ENCODE measurements at regions not wholly inside any gene's neighbourhood (a gene's known extent, or its start where the extent isn't known, plus 50 kb on each side); places are given as distances from the start of the nearest gene placed in this dataset.

DNA sequence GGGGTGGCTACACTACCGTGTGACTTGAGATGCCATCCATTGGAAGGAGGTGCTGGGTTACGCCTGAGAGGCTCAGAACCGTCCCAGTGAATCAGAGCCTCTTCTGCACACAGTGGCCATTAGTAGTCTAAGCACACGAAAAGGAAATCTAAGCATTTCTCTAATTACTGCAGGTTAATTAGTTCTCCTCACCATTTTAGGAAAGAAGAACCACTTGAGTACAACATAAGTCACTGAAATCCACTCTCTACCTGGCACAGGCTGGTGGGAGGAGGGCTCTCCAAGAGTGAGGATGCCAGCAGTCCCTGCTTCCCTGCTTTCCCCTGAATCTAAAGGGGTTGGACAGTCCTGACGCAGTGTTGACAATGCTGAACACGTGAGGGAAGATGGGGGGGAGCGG lies 606.3 kb downstream of the NPHP4 start:
- Histone ChIP-seq H3K27me3 (peaks cover 0 to 6% (median 6%) of the 10 kb centered on the region in 3 donors), H3K4me1 (no peaks in the 10 kb centered on the region), H3K9me3 (no peaks in the 10 kb centered on the region), H3K27ac (no peak overlapping the region), H3K36me3 (no peaks in the 10 kb centered on the region), H3K4me3 (no peak overlapping the region)
- in situ Hi-C loops (cut with MboI; ENCODE audit: low sequenced_read_pairs in 4 of 4), result no loop called here
- intact Hi-C loops (cut with DNase I; ENCODE audit: low total_unique reads), result no loop called here
- no peak for DNase-seq
- TF ChIP-seq, protein P1, sequence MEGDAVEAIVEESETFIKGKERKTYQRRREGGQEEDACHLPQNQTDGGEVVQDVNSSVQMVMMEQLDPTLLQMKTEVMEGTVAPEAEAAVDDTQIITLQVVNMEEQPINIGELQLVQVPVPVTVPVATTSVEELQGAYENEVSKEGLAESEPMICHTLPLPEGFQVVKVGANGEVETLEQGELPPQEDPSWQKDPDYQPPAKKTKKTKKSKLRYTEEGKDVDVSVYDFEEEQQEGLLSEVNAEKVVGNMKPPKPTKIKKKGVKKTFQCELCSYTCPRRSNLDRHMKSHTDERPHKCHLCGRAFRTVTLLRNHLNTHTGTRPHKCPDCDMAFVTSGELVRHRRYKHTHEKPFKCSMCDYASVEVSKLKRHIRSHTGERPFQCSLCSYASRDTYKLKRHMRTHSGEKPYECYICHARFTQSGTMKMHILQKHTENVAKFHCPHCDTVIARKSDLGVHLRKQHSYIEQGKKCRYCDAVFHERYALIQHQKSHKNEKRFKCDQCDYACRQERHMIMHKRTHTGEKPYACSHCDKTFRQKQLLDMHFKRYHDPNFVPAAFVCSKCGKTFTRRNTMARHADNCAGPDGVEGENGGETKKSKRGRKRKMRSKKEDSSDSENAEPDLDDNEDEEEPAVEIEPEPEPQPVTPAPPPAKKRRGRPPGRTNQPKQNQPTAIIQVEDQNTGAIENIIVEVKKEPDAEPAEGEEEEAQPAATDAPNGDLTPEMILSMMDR (IDR thresholded peaks at IDR 0.05 in 4 of 5, conservative IDR thresholded peaks at IDR 0.05 in 1 of 5), result no peak
- TF ChIP-seq POLR2A (IDR thresholded peaks at IDR 0.05), result no peak
- no peak for ATAC-seq

DNA sequence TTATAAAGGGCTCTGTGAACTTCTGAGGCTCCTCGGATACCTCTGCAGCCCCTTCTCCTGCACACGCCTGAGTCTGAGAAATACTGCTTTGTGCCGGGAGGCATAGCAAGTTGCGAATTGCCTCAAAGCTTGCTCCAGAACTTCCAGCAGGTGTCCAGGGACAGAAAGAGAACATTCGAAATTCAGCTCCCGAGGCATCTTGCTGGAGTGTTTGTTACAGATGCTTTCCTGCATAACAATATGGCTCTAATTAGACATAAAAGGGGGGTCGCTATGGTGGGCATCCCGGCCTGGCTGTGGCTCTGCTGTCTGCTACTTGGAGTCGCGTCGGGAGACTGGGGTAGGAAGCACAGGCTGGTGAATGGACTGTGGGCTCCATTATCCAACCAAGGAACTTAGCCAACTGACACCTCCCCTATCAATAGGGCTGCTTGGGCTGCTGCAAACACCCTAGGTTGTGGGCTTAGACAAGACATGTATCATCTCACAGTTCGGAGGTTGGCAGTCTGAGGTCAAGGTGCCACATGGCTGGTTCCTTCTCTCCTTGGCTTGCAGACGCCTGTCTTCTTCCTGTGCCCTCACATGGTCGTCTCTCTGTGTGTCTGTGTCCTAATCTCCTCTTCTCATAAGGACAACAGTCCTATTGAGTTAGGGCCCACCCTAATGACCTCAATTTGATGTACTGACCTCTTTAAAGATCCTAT lies 607.0 kb downstream of the NPHP4 start:
- H3K27me3 ChIP-seq, result peaks cover 0 to 6% (median 6%) of the 10 kb centered on the region in 3 donors
- TF ChIP-seq POLR2A (IDR thresholded peaks at IDR 0.05), result no peak
- TF ChIP-seq, protein P1 (IDR thresholded peaks at IDR 0.05 in 4 of 5, conservative IDR thresholded peaks at IDR 0.05 in 1 of 5), result no peak
- H3K9me3 ChIP-seq, result no peaks in the 10 kb centered on the region
- no peaks in the 10 kb centered on the region for H3K4me1 ChIP-seq
- H3K4me3 ChIP-seq, result no peak overlapping the region
- intact Hi-C loops (cut with DNase I; ENCODE audit: low total_unique reads) (no loop called here), in situ Hi-C loops (cut with MboI; ENCODE audit: low sequenced_read_pairs in 4 of 4) (no loop called here)
- ATAC-seq, result no peak
- H3K27ac ChIP-seq, result no peak overlapping the region
- H3K36me3 ChIP-seq, result no peaks in the 10 kb centered on the region
- no peak for DNase-seq

DNA sequence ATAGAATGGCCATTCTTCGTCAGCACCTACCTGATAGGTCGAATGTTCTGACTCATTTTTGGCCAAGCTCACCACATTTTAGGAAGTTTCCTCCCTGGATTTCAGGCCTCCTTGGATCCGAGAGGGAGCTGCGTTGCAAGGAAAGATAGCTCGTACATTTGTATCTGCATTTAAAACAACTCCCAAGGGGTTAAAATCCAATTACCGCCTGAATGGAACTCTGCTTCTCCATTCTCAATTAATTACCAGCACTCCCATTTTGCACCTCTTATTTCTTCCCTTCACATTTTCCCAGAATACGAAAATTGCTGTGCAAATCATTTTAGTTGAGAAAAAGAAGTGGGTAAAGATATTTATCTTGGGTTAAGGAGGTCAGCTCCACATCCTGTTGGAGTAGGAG lies 610.7 kb downstream of the NPHP4 start:
- no peaks in the 10 kb centered on the region for H3K36me3 ChIP-seq
- no peaks in the 10 kb centered on the region for H3K9me3 ChIP-seq
- H3K27me3 ChIP-seq, result peaks cover 0 to 6% (median 4%) of the 10 kb centered on the region in 3 donors
- intact Hi-C loops (cut with DNase I; ENCODE audit: low total_unique reads) (no loop called here), in situ Hi-C loops (cut with MboI; ENCODE audit: low sequenced_read_pairs in 4 of 4) (no loop called here)
- ATAC-seq (no peak), DNase-seq (no peak)
- no peak overlapping the region for H3K27ac ChIP-seq
- TF ChIP-seq, protein P1 (IDR thresholded peaks at IDR 0.05 in 4 of 5, conservative IDR thresholded peaks at IDR 0.05 in 1 of 5), result no peak
- TF ChIP-seq POLR2A (IDR thresholded peaks at IDR 0.05), result no peak
- H3K4me1 ChIP-seq, result no peaks in the 10 kb centered on the region
- no peak overlapping the region for H3K4me3 ChIP-seq

DNA sequence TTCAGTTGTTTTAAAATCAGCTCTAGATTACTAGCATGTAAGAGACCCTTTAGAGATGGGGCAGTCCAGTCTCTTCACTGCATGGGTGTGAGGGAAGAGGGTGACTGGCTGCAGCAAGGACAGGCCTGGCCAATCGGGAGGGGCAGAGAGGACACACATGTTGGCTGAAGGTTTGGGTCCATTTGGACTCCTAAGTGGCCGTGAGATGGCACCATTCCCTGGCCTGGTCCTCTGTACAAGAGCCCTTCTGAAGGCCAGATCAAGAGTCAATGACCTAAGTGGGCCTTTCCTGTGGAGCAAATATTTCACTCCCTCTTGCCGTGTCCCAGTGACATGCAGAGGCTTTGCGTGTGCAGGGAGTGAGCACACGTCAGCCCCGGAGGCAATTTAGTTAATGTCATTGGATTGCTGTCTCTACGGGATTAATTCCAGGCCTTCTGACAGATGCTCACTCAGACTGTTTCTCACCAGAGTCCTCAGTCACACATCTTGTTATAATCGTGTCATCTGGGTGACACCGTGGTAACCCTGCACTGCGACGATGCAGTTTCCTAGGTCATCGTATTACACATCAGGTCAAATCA lies 613.0 kb downstream of the NPHP4 start:
- Histone ChIP-seq H3K4me3 (no peak overlapping the region), H3K27me3 (no peaks in the 10 kb centered on the region), H3K4me1 (no peaks in the 10 kb centered on the region), H3K9me3 (no peaks in the 10 kb centered on the region), H3K27ac (no peak overlapping the region), H3K36me3 (no peaks in the 10 kb centered on the region)
- no peak for TF ChIP-seq POLR2A (IDR thresholded peaks at IDR 0.05)
- TF ChIP-seq, protein P1 (IDR thresholded peaks at IDR 0.05 in 4 of 5, conservative IDR thresholded peaks at IDR 0.05 in 1 of 5), result no peak
- in situ Hi-C loops (cut with MboI; ENCODE audit: low sequenced_read_pairs in 4 of 4) (no loop called here), intact Hi-C loops (cut with DNase I; ENCODE audit: low total_unique reads) (no loop called here)
- DNase-seq, result no peak
- ATAC-seq, result no peak

Measured in gastrocnemius medialis (tissue), 4 donors.